ENCODE measurements at regions not wholly inside any gene's neighbourhood (a gene's known extent, or its start where the extent isn't known, plus 50 kb on each side); places are given as distances from the start of the nearest gene placed in this dataset.
A peak's percentile ranks its signal among the peaks of the same experiment; 100 is the strongest.
"Not testable (repeated sequence)": the region's sequence is repeated elsewhere in the genome, so short reads cannot be mapped to it uniquely, and the experiment has no call there.

DNA sequence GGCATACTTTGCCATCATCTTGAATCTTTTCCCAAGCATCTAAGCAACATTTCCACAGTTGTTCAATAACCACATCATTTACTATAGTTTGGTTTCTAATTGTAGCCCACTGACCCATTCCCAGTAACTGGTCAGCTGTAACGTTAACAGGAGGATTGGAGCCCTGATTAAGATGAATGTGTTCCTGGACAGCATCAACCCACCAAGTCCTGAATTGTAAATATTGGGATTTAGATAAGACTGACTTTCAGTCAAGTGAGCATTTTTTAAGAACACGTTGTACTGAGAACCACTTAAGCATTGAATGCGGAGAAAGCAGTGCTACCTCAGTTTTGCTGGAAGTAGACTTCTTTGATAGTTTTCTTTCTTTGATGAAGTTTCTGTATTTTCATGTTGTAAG is 53.3 kb upstream of the ARL4D start:
- not testable (repeated sequence) for H3K27ac ChIP-seq (ENCODE audit: low read depth in 1 of 3, low read length in 2 of 3); H3K4me3 ChIP-seq (ENCODE audit: low read depth in 1 of 3, low read length in 3 of 3); H3K4me1 ChIP-seq (ENCODE audit: control insufficient read depth in 3 of 3, insufficient read depth in 2 of 3, low read depth in 1 of 3, low read length in 2 of 3); H3K27me3 ChIP-seq (ENCODE audit: control insufficient read depth in 3 of 3, insufficient read depth in 3 of 3, low read length in 3 of 3); H3K36me3 ChIP-seq (ENCODE audit: control insufficient read depth in 3 of 3, insufficient read depth in 2 of 3, low read depth in 1 of 3, low read length in 3 of 3); DNase-seq
- FAIRE-seq, result peak; percentile 5
- 69 to 76% (median 75%) methylated on average over 3 of the region's 3 CpGs for WGBS, 3 donors
- H3K9me3 ChIP-seq (ENCODE audit: control insufficient read depth in 2 of 2, insufficient read depth in 1 of 2, low read depth in 1 of 2, low read length in 1 of 2), result peaks cover 10 to 38% of the 10 kb centered on the region in 2 donors

DNA sequence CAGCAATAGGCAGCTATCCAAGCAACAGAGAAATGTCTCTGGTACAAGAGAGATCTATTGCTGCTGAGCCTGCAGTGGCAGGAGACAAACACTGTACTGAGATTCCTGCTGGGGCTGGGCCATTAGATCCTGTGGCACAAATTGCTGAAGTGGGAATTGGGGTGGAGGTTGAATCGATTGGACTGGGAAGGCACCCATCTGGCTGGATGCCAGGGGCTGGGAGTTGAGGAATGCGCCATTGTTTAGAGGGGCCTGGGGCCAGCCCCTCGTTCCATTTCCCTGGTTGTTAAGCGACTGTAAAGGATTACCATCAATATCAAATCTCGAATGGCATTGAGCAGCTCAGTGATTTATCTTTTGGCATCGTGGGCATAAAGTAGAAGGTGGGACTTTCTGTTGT is 54.1 kb upstream of the ARL4D start:
- H3K27ac ChIP-seq (ENCODE audit: low read depth in 1 of 3, low read length in 2 of 3), result no peak overlapping the region
- 71 to 77% (median 74%) methylated on average over 6 of the region's 6 CpGs for WGBS, 3 donors
- no peaks in the 10 kb centered on the region for H3K4me1 ChIP-seq (ENCODE audit: control insufficient read depth in 3 of 3, insufficient read depth in 2 of 3, low read depth in 1 of 3, low read length in 2 of 3)
- FAIRE-seq, result no peak
- peaks cover 10 to 32% of the 10 kb centered on the region in 2 donors for H3K9me3 ChIP-seq (ENCODE audit: control insufficient read depth in 2 of 2, insufficient read depth in 1 of 2, low read depth in 1 of 2, low read length in 1 of 2)
- peaks cover 0 to 2% (median 0%) of the 10 kb centered on the region in 3 donors for H3K27me3 ChIP-seq (ENCODE audit: control insufficient read depth in 3 of 3, insufficient read depth in 3 of 3, low read length in 3 of 3)
- no peaks in the 10 kb centered on the region for H3K36me3 ChIP-seq (ENCODE audit: control insufficient read depth in 3 of 3, insufficient read depth in 2 of 3, low read depth in 1 of 3, low read length in 3 of 3)
- no peak for DNase-seq
- no peak overlapping the region for H3K4me3 ChIP-seq (ENCODE audit: low read depth in 1 of 3, low read length in 3 of 3)

DNA sequence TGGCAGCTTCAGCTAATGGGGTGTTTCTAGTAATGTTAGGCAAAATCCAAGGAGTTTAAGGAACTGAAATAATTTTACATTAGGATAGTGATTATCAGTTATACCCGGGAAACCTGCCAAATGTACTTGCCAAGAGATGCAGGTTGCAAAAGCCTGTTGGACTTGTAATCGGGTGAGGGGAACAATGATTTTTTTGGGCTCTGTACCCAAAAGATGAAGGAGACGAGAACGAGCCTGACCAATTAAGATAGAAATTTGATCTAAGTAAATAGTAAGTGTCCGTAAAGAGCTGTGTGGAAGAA is 56.3 kb upstream of the ARL4D start:
- Histone ChIP-seq H3K9me3 (ENCODE audit: control insufficient read depth in 2 of 2, insufficient read depth in 1 of 2, low read depth in 1 of 2, low read length in 1 of 2) (peaks cover 4 to 11% of the 10 kb centered on the region in 2 donors), H3K4me1 (ENCODE audit: control insufficient read depth in 3 of 3, insufficient read depth in 2 of 3, low read depth in 1 of 3, low read length in 2 of 3) (no peaks in the 10 kb centered on the region), H3K4me3 (ENCODE audit: low read depth in 1 of 3, low read length in 3 of 3) (no peak overlapping the region), H3K36me3 (ENCODE audit: control insufficient read depth in 3 of 3, insufficient read depth in 2 of 3, low read depth in 1 of 3, low read length in 3 of 3) (no peaks in the 10 kb centered on the region), H3K27ac (ENCODE audit: low read depth in 1 of 3, low read length in 2 of 3) (no peak overlapping the region), H3K27me3 (ENCODE audit: control insufficient read depth in 3 of 3, insufficient read depth in 3 of 3, low read length in 3 of 3) (peaks cover 0 to 2% (median 0%) of the 10 kb centered on the region in 3 donors)
- no peak for FAIRE-seq
- WGBS, 3 donors, result 19 to 49% (median 32%) methylated on average over 5 of the region's 5 CpGs
- DNase-seq, result no peak

DNA sequence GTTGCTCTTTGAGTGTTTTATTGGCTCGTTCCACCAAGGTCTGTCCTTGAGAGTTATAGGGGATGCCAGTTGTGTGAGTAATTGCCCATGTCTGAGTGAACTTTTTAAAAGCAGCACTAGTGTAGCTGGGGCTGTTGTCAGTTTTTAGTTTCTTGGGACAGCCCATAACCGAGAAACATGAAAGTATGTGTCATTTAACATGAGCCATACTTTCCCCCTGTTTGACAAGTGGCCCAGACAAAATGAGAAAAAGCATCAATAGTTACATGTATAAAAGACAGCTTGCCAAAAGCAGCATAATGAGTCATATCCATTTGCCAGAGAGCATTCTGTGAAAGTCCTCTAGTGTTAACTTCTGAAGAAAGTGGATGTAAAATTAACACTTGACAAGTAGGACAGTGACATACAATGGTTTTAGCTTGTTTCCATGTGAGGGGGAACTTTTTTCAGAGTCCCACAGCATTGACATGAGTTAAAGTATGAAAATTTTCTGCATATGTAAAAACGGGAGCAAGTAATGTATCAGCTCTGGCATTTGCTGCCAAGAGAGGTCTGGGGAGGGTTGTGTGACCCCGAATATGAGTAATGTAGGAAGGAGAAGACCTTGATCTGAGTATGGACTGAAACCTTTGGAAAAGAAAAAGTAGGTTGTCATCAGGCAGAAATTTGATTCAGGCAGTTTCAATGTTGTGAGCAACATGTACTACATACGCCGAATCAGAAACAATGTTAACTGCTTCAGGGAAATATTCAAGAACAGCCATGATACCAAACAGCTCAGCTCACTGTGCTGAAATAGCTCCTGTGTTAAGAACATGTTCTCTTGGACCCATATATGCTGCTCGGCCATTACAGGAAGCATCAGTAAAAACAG is 56.8 kb upstream of the ARL4D start:
- no peaks in the 10 kb centered on the region for H3K4me1 ChIP-seq (ENCODE audit: control insufficient read depth in 3 of 3, insufficient read depth in 2 of 3, low read depth in 1 of 3, low read length in 2 of 3)
- no peak overlapping the region for H3K27ac ChIP-seq (ENCODE audit: low read depth in 1 of 3, low read length in 2 of 3)
- FAIRE-seq (no peak), DNase-seq (no peak)
- 31 to 48% (median 36%) methylated on average over 7 of the region's 7 CpGs for WGBS, 3 donors
- H3K9me3 ChIP-seq (ENCODE audit: control insufficient read depth in 2 of 2, insufficient read depth in 1 of 2, low read depth in 1 of 2, low read length in 1 of 2), result peaks cover 0 to 5% of the 10 kb centered on the region in 2 donors
- H3K27me3 ChIP-seq (ENCODE audit: control insufficient read depth in 3 of 3, insufficient read depth in 3 of 3, low read length in 3 of 3), result peaks cover 0 to 2% (median 0%) of the 10 kb centered on the region in 3 donors
- H3K36me3 ChIP-seq (ENCODE audit: control insufficient read depth in 3 of 3, insufficient read depth in 2 of 3, low read depth in 1 of 3, low read length in 3 of 3), result no peaks in the 10 kb centered on the region
- no peak overlapping the region for H3K4me3 ChIP-seq (ENCODE audit: low read depth in 1 of 3, low read length in 3 of 3)

DNA sequence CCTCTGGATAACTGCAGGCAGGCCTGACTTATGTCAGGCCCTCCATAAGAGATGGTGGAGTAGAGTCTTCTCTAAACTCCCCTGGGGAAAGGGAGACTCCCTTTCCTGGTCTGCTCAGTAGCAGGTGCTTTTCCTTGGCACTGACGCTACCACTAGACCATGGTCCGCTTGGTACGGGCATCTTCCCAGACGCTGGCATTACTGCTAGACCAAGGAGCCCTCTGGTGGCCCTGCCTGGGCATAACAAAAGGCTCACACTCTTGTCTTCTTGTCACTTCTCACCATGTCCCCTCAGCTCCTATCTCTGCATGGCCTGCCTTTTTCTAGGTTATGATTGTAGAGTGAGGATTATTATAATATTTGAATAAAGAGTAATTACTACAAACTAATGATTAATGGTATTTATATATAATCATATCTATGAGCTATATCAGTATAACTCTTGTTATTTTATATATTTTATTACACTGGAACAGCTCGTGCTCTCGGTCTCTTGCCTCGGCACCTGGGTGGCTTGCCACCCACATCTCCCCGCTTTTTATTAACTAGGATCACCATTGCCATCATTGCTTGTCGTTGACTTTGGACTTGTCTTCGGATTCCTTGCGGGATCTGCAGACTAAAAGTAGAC is 59.8 kb upstream of the ARL4D start:
- Histone ChIP-seq H3K4me1 (ENCODE audit: control insufficient read depth in 3 of 3, insufficient read depth in 2 of 3, low read depth in 1 of 3, low read length in 2 of 3) (peaks cover 0 to under 1% (median 0%) of the 10 kb centered on the region in 3 donors), H3K36me3 (ENCODE audit: control insufficient read depth in 3 of 3, insufficient read depth in 2 of 3, low read depth in 1 of 3, low read length in 3 of 3) (no peaks in the 10 kb centered on the region), H3K4me3 (ENCODE audit: low read depth in 1 of 3, low read length in 3 of 3) (no peak overlapping the region), H3K27me3 (ENCODE audit: control insufficient read depth in 3 of 3, insufficient read depth in 3 of 3, low read length in 3 of 3) (no peaks in the 10 kb centered on the region), H3K9me3 (ENCODE audit: control insufficient read depth in 2 of 2, insufficient read depth in 1 of 2, low read depth in 1 of 2, low read length in 1 of 2) (no peaks in the 10 kb centered on the region), H3K27ac (ENCODE audit: low read depth in 1 of 3, low read length in 2 of 3) (no peak overlapping the region)
- WGBS, 3 donors, result 26 to 52% (median 37%) methylated on average over 11 of the region's 11 CpGs
- FAIRE-seq (no peak), DNase-seq (peak; percentile 60 to 78)

DNA sequence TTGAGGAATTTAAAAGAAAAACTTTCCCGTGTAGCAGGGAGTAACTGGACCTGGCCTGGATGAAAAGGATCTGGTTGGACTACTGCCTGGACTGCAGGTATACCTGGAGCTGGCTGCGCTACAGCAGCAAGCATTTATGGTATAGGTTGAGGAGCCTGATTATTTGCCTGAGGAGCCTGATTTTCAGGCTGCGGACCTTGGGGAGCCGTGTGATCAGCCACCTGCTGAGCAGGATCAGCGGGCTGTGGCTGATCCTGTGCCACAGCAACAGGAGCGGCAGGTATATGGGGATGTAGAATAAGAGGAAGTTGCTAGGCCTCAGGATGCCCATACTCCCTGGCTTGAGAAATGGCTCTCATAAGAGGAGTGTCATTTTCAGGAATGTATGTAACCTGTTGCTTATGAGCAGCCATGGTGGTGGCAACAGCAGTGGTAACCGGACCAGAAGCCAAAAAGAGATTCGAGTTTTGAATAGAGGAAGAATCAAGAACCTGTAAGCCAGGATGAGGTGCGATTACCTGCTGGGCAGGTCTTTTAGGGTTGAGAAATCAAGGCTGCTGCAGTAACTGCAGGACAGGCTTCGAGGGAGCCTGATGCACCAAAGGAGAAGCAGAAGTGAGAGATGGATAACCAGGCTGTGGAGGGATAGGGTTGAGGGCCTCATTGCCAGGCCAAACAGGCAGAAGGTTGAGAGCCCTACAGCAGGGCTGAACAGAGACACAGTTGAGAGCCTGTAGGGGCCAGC is 60.9 kb upstream of the ARL4D start:
- Histone ChIP-seq H3K9me3 (ENCODE audit: control insufficient read depth in 2 of 2, insufficient read depth in 1 of 2, low read depth in 1 of 2, low read length in 1 of 2) (no peaks in the 10 kb centered on the region), H3K4me1 (ENCODE audit: control insufficient read depth in 3 of 3, insufficient read depth in 2 of 3, low read depth in 1 of 3, low read length in 2 of 3) (peaks cover 0 to 3% (median 0%) of the 10 kb centered on the region in 3 donors), H3K4me3 (ENCODE audit: low read depth in 1 of 3, low read length in 3 of 3) (no peak overlapping the region), H3K36me3 (ENCODE audit: control insufficient read depth in 3 of 3, insufficient read depth in 2 of 3, low read depth in 1 of 3, low read length in 3 of 3) (no peaks in the 10 kb centered on the region), H3K27me3 (ENCODE audit: control insufficient read depth in 3 of 3, insufficient read depth in 3 of 3, low read length in 3 of 3) (no peaks in the 10 kb centered on the region), H3K27ac (ENCODE audit: low read depth in 1 of 3, low read length in 2 of 3) (no peak overlapping the region)
- DNase-seq (no peak), FAIRE-seq (no peak)
- WGBS, 3 donors, result 79 to 89% (median 81%) methylated on average over 10 of the region's 10 CpGs

DNA sequence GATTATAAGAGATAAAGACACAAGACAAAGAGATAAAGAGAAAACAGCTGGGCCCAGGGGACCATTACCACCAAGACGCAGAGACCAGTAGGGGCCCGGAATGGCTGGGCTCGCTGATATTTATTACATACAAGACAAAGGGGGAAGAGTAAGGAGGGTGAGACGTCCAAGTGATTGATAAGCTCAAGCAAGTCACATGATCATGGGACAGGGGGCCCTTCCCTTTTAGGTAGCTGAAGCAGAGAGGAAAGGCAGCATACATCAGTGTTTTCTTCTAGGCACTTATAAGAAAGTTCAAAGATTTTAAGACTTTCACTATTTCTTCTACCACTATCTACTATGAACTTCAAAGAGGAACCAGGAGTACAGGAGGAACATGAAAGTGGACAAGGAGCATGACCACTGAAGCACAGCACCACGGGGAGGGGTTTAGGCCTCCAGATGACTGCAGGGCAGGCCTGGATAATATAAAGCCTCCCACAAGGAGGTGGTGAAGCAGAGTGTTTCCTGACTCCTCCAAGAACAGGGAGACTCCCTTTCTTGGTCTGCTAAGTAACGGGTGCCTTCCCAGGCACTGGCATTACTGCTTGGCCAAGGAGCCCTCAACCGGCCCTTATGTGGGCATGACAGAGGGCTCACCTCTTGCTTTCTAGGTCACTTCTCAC is 63.9 kb upstream of the ARL4D start:
- no peak for FAIRE-seq
- H3K4me1 ChIP-seq (ENCODE audit: control insufficient read depth in 3 of 3, insufficient read depth in 2 of 3, low read depth in 1 of 3, low read length in 2 of 3), result peaks cover 0 to 3% (median 0%) of the 10 kb centered on the region in 3 donors
- WGBS, 3 donors, result 55 to 59% (median 57%) methylated on average over 7 of the region's 7 CpGs
- no peak overlapping the region for H3K27ac ChIP-seq (ENCODE audit: low read depth in 1 of 3, low read length in 2 of 3)
- H3K4me3 ChIP-seq (ENCODE audit: low read depth in 1 of 3, low read length in 3 of 3), result no peak overlapping the region
- no peaks in the 10 kb centered on the region for H3K9me3 ChIP-seq (ENCODE audit: control insufficient read depth in 2 of 2, insufficient read depth in 1 of 2, low read depth in 1 of 2, low read length in 1 of 2)
- no peaks in the 10 kb centered on the region for H3K27me3 ChIP-seq (ENCODE audit: control insufficient read depth in 3 of 3, insufficient read depth in 3 of 3, low read length in 3 of 3)
- no peaks in the 10 kb centered on the region for H3K36me3 ChIP-seq (ENCODE audit: control insufficient read depth in 3 of 3, insufficient read depth in 2 of 3, low read depth in 1 of 3, low read length in 3 of 3)
- no peak for DNase-seq

DNA sequence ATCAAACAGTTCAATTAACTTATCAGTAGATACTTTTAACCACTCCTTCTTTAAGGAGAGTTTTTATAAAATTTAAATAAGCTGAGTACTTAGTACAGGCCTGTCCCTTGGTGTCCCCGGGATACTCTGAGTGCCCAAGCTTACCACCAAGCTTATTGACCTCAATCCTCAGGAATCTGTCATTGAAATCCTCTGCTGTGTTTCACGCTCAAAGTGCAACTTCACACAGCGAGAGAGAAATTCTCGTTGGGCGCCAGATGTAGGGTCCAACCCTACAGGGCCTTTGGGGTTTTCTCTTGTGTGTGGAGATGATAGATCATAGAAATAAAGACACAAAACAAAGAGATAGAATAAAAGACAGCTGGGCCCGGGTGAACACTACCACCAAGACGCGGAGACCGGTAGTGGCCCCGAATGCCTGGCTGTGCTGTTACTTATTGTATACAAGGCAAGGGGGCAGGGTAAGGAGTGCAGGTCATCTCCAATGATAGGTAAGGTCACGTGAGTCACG is 65.3 kb upstream of the ARL4D start:
- FAIRE-seq, result no peak
- Histone ChIP-seq H3K4me1 (ENCODE audit: control insufficient read depth in 3 of 3, insufficient read depth in 2 of 3, low read depth in 1 of 3, low read length in 2 of 3) (peaks cover 0 to 3% (median 0%) of the 10 kb centered on the region in 3 donors), H3K36me3 (ENCODE audit: control insufficient read depth in 3 of 3, insufficient read depth in 2 of 3, low read depth in 1 of 3, low read length in 3 of 3) (no peaks in the 10 kb centered on the region), H3K27me3 (ENCODE audit: control insufficient read depth in 3 of 3, insufficient read depth in 3 of 3, low read length in 3 of 3) (no peaks in the 10 kb centered on the region), H3K27ac (ENCODE audit: low read depth in 1 of 3, low read length in 2 of 3) (no peak overlapping the region), H3K9me3 (ENCODE audit: control insufficient read depth in 2 of 2, insufficient read depth in 1 of 2, low read depth in 1 of 2, low read length in 1 of 2) (no peaks in the 10 kb centered on the region), H3K4me3 (ENCODE audit: low read depth in 1 of 3, low read length in 3 of 3) (no peak overlapping the region)
- WGBS, 3 donors, result 79 to 86% (median 83%) methylated on average over 12 of the region's 12 CpGs
- no peak for DNase-seq

All from small intestine (tissue), 7 donors.